ENCODE measurements at regions not wholly inside any gene's neighbourhood (a gene's known extent, or its start where the extent isn't known, plus 50 kb on each side); places are given as distances from the start of the nearest gene placed in this dataset.

GRCh38 chr1:42033629-42034028 is 114.9 kb upstream of the HIVEP3 start:
- no peak for DNase-seq

DNA sequence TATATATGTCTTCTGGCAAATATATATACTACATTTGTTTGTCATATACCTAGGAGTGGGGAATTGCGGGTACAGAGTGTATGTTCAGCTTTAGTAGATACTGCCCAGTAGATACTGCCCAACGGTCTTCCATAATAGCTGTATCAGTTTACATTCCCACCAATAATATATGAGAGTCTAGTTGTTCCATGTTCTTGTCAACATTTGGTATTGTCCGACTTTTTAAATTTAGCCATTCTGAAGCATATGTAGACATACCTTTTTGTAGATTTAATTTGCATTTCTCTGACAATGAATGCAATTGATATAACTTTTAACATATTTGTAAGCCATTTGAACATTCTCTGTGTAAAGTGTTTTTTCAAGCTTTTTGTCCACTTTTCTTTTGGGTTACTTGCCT is 99.0 kb upstream of the HIVEP3 start:
- no peak for DNase-seq

DNA sequence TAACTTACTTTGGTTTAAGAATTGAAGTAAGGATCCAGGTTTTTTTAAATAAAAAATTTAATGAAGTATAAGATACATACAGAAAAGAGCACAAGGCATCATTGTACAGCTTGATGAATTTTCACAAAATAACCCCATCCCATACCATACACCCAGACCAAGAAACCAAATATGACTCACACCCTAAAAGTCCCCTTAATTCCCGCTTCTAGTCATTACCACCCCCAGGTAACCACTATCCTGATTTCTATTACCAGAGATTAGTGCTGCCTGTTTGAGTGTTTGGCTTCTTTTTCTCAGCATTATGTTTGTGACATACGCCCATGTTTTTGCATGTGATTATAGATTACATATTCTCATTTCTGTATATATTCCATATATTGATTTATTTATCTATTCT is 98.5 kb upstream of the HIVEP3 start:
- DNase-seq: no peak

DNA sequence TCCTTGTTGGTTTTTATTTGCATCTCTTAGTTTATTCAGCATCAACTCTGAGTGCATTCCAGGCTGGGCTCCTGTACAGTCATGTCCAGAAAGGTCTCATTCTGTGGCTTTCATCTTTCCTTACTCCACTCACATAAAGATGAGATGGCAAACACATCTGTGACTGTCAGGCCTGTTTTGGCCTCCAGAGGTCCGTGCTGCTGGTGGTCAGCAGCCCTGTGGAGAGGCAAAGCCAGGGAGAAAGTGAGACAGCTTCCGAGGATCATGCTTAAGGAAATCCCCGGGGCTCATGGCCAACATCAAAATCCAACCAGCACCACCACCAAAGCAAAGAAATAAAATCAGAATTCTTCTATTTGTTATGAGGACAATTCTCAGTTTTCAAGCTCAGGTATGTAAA is 96.1 kb upstream of the HIVEP3 start:
- DNase-seq: no peak

DNA sequence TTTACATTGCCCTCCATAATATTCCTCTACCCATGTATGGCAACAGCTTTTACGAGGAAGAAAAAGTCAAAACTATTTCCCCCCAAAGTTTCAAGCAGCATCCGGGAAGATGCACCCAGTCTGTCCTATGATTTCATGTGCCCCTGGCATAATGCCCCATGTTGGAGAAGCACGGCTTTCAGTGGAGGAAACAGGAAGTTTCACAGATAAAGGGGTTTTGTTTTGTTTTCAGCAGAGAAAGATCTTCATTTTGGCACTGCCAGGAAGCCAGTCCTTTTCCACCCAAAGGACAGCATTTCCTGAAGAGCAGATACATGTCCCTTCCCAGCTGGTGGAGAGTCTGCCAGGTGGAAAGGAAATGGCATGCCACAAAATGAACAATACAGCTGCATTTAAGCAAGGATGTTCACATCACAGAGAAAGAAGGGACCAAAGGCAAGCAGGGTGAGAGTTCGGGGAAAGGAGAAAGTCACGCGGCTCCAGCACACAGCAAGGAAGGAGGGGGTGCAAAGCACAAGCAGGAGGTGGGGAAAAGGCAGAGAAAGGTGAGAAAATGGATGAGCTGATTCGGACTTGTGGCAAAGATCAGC is 95.3 kb upstream of the HIVEP3 start:
- no peak for DNase-seq

GRCh38 chr1:42012852-42013251 is 94.1 kb upstream of the HIVEP3 start:
- no peak for DNase-seq

DNA sequence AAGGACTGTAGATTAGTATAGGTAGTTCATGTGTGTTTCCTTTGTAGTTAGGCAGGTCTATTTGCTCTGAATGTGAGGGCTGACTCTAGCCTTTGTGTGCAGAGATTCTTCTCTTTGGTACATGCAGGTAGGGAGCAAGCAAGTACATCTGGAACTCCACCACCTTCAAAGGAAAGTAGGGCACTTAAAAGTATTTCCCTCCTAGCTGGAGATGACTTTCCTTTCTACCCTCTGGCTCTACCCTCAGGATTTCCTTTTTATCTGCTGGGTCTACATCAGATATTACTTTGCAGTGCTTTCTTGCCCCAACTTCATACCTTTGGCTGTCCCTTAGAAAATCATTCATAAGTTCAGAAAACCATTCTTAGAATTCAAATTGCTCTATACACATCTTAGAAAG is 91.7 kb upstream of the HIVEP3 start:
- no peak for DNase-seq

- DNase-seq: no peak
These were observed 89.5 kb upstream of the HIVEP3 start for GRCh38 chr1:42008264-42008663.

- DNase-seq: no peak
These were observed 88.1 kb upstream of the HIVEP3 start for GRCh38 chr1:42006836-42007235.

DNA sequence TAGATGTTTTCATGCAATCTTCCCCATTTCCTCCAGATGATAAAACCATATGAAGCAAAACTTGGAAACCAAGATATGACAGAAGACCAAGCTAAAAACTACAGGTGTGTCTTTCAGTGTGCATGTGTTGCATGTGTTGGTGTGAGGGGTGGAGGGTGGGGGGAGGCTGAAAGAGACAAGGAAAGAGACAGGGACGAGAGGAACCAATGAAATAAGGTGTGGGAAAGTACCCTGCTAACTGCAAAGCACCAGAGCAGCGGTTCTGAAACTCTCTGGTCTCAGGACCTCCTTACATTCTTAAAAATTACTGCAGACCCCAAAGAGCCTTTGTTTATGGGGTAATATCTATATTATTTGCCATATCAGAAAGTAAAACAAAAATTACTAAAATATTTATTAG is 87.4 kb upstream of the HIVEP3 start:
- no peak for DNase-seq

GRCh38 chr1:42005530-42005929 is 86.8 kb upstream of the HIVEP3 start:
- DNase-seq: no peak

DNA sequence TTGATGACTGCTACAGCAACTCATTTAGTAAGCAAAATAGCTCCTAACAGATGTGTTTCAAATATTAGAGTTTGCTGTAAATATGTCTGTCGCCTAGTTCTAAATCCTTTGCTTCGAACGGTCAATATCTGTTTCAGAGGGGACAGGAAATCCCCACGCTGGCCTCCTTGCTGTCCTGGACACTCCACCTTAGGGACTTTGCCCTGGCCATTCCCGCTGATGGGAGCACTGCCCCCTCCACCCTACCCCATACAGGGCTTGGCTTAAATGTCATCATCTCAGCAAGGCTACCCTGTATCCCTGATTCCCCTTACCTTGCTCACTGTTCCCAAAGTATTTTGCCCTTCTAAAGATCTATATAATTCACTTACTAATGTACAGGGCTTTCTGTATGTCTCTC is 86.1 kb upstream of the HIVEP3 start:
- no peak for DNase-seq

- DNase-seq: no peak
These were observed 85.6 kb upstream of the HIVEP3 start for GRCh38 chr1:42004322-42004721.

DNA sequence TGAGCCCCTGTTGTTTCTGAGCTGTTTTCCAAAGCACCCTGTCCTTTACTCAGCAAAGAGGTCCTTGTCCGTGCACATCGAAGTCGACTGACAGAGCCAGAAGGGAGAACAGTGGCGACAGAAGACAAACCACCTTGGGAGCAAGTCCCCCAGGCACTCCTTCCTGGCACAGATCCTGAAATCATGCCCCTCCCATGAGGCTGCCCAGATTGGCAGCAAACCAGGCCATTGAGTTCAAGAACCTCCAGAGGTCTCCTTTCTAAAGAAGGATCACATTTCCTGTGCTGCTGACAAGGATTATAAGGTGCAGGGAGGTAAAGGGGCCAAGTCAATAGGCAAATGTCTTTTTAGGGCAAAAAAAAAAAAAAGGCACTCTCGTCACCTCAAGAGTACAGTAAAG is 84.7 kb upstream of the HIVEP3 start:
- DNase-seq: peak; percentile 89

DNA sequence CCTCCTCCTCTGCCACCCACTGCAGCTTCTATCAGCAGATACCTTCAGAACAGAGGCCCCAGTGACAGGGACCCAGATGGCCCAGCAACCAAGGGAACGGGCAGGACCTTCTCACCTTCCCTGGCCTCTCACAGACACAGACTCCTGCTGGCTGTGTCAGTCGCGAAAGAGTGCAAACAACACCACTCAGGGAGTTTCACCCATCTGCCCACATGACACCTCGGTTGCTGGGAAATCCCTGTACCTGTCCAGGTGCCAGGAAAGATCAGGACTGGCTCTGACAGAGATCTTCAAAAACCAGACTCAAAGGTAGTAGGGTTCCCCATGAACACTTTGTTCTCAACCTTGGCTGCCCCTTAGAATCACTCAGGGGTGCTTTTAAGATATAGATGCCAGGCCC is 83.5 kb upstream of the HIVEP3 start:
- DNase-seq: peak; percentile 49

DNA sequence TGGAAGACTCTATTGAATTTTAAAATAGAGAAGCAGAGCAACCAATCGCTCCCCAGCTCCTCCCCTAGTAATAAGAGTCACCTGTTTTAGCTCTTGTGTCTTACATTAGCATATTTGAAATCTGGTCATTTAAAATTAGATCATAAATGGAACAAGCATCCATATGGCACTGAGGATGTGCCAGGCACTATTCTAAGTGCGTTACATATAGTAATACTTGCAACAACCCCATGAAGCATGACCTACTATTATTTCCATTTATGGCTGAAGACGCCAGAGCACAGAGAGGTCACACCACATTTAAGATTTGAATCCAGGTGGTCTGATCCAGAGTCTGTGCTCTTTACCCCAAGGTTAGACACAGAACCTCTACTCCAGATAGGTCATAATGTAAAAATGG is 82.0 kb upstream of the HIVEP3 start:
- DNase-seq: no peak

- no peak for DNase-seq
These were observed 81.2 kb upstream of the HIVEP3 start for GRCh38 chr1:41999884-42000283.

GRCh38 chr1:41998250-41998649 is 79.5 kb upstream of the HIVEP3 start:
- DNase-seq: no peak

GRCh38 chr1:41997153-41997552 is 78.4 kb upstream of the HIVEP3 start:
- DNase-seq: no peak

DNA sequence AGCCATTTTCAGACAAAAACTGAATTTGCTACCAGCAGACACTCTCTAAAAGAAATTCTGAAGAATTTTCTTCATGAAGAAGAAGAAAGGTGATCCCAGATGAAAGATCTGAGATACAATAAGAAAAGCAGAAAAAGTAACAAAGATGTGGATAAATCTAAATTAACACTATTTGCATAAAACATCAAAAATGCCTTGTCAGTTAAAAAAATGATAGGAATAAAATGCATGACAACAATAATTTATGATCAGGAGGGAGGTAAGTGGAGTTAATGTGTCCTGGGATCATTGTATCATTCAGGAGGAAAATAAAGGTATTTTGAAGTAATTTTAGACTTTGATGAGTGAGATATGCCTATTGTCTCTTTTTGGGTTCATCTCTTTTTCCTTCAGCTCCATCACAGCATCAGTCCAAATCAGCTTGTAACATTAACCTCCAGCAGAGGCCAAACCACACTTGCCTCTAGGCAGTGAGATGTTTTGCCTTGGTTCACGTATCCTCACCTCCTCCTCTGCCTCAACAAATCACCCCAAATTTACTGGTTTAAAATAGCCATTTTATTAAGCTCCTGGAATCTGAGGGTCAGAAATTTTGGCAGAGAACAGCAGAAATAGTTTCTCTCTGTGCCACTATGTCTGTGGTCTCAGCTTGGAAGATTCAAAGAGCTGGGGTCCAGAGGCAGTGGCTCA is 76.9 kb upstream of the HIVEP3 start:
- DNase-seq: no peak

DNA sequence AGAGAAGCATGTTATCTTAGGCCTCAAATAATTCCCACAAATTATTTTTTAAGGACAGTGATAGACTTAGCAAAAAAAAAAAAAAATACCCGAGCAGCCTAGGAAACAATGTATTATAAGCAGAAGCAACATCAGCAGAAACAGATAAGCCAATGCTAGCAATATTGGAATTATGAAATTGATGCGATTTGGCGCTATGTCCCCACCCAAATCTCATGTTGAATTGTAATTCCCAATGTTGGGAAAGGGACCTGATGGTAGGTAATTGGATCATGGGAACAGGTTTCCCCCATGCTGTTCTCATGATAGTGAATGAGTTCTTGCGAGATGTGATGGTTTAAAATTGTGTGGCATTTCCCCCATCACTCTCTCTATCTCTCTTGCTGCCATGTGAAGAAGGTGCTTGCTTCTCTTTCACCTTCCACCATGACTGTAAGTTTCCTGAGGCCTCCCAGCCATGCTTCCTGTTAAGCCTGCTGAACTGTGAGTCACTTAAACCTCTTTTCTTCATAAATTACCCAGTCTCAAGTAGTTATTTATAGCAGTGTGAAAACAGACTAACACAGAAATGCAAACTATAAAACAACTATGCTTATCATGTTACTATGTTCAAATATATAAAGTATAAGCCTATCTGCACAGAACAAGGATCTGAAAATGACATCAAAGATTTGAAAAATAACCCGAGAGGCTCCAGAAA is 75.6 kb upstream of the HIVEP3 start:
- DNase-seq: no peak

- no peak for DNase-seq
These were observed 64.7 kb upstream of the HIVEP3 start for GRCh38 chr1:41983451-41983850.

- DNase-seq: no peak
These were observed 63.1 kb upstream of the HIVEP3 start for GRCh38 chr1:41981796-41982195.

GRCh38 chr1:41980827-41981653 is 62.3 kb upstream of the HIVEP3 start:
- no peak for DNase-seq

Measured in NCI-H2171 (cell line).